GM18502 (cell line): ENCODE measurements at regions not wholly inside any gene's neighbourhood (a gene's known extent, or its start where the extent isn't known, plus 50 kb on each side); places are given as distances from the start of the nearest gene placed in this dataset.

Source experiments
- ATAC-seq: cut with Tn5 transposase; IDR thresholded peaks from one replicate; pipeline ENCODE4 v1.9.1; 2021; ENCODE audit warnings: mild to moderate bottlenecking; ENCODE audit not compliant: unreplicated experiment, poor library complexity

DNA sequence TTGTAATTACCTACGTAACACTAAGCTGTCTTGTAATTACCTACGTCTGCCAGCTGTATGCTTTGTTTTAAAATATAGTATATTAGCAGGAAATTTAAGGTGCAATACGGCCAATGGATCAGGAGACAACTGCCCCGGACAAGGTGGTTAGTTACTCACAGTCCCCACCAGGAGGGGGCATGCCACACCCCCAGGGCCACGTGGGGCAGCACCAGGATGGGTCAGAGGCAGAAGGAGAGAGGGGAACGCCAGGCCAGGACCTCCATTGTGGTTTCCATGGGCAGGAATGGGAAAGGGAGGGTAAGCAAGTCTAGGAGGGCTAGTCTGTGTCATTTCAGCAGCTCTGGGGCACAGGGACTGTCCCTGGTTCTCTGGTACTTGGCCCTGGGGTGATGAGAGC is 140.1 kb downstream of the URI1 start:
- no peak for ATAC-seq

DNA sequence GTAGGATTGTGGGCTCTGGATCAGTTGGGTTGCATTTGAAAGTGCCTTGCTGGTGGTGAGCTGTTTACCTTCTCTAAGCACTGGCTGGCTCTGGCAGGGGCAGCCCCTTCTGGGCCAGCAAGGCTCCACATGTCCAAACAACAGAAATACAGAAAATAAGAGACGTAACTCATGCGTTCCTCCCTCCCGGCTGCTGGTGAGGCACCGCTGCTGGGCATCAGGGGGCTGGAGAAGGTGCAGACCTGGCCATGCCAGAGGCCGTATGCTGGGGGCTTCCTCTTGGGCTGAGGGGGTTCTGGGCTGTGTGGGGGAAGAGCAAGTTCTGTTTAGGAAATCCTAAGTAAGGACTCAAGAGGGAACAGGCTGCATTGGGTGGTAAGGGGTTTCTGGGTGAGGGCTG is 140.6 kb downstream of the URI1 start:
- ATAC-seq = no peak

- no peak for ATAC-seq
Measured at GRCh38 chr19:30083125-30083681, 141.2 kb downstream of the URI1 start.

DNA sequence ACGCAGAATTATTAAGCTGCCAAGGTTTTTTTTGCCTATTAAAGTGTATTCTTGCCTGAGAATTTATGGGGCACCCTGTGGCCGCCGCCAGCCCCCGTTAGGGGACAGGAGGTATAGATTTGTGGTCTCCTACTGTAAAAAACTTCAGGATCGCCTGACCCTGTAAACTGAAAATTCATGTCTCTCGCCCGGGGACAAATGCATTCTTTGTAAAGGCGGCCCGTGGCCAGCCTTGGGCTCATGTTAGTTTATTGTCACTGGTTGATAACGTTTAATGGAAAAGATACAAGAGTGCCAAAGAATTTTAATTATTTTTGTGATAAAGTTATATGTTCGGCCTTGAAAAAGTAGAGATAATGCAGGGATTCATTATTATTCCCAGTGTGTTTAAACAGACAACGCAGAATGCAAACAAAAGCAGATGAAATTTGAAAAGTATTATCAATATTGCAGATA is 141.7 kb downstream of the URI1 start:
- no peak for ATAC-seq

DNA sequence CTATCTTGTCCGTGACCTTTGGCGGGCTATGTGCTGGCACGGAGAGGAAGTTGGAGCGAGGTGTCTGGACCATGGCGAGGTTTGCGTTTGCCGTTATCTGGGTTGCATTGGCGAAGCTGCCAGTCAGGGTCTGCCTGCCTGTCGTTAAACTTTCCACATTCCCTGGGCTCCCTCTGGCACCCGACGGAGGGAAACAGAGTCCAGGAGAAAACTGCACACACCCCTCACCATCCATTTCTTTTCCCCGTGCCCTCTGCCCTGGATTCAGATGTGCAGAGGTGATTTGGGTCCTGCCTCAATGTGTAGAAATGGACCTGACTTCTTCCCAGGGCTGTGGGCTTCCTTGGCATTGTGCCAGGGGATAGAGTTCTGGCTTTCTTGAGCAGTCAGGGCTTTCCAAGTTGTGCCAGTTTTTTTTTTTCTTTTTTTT is 142.4 kb downstream of the URI1 start:
- ATAC-seq = no peak

- ATAC-seq = no peak
Measured at GRCh38 chr19:30085394-30085793, 143.4 kb downstream of the URI1 start.

DNA sequence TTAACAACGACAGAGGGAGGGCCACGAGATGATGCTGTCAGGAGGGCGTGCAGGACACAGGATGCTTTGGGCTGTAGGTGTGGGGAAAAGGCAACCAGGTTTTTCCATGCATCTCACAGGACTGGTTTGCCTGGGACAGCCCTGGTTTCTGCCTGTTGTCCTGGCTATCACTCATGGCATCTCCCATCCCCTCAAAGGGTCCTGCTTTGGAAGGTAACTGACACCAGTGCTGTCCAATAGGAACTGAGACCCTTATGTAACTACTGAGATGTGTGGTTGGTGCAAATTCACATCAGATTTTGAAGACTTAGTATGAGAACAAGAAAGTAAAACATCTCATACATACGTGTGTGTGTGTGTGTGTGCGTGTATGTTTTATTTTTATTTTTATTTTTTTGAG is 144.2 kb downstream of the URI1 start:
- no peak for ATAC-seq

DNA sequence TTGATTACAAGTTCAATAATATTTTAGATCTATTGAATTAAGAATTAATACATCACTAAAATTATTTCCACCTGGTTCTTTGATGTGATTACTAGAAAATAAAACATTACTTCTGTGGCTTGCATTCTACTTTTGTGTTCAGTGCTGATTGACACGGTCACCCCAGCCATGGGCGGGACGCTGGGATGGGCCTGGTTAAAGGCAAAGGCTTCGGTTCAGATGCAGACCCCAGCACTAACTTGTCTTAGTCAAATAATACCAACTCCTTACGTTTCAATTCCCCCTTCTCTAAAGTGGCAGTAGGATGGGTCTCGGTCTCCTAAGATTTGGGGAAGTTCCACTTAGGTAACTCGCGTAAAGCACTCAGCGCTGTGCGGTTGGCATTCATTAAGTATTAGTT is 144.9 kb downstream of the URI1 start:
- ATAC-seq = no peak

- no peak for ATAC-seq
Measured at GRCh38 chr19:30087381-30088138, 145.5 kb downstream of the URI1 start.

GRCh38 chr19:30088567-30088966 is 146.5 kb downstream of the URI1 start:
- ATAC-seq = no peak

- ATAC-seq = no peak
Measured at GRCh38 chr19:30089086-30089665, 147.1 kb downstream of the URI1 start.

DNA sequence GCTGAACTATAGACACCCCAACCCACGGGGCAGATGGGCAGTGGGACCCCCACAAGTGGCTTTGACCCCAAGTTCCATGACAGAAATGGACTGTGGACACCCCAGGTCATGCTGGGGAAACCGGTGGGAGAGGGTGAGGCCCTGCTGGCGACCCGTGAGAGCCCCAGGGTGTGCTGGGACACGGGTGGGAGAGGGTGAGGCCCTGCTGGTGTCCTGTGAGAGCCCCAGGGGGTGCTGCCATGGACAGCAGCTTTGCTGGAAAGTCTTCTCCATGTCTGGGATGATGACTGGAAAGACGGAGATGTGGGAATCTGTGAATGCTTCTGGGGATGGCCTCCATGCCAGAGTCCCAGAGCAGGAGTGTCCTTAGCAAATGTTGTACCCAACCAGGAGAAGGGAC is 148.4 kb downstream of the URI1 start:
- ATAC-seq = no peak

DNA sequence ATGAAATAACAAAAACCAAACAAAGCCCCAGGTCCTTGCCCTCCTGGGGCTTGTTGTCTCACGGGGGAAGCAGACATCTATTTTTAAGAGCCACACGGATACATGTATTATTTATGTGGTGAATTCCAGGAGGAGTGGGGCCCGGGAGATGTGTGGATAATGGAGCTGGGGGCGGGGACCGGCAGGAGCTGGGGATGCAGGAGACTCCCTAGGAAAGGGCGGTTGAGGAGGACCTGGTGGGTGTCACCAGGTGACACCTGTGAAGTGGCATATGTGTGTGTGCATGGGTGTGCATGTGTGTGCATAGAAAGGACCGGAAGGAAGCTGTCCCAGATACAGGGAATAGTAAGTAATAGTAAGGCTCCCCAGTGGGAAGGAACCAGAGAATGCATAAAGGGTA is 148.9 kb downstream of the URI1 start:
- ATAC-seq = no peak

- ATAC-seq = no peak
Measured at GRCh38 chr19:30091456-30091855, 149.4 kb downstream of the URI1 start.

- ATAC-seq = no peak
Measured at GRCh38 chr19:30091856-30092255, 149.8 kb downstream of the URI1 start.

DNA sequence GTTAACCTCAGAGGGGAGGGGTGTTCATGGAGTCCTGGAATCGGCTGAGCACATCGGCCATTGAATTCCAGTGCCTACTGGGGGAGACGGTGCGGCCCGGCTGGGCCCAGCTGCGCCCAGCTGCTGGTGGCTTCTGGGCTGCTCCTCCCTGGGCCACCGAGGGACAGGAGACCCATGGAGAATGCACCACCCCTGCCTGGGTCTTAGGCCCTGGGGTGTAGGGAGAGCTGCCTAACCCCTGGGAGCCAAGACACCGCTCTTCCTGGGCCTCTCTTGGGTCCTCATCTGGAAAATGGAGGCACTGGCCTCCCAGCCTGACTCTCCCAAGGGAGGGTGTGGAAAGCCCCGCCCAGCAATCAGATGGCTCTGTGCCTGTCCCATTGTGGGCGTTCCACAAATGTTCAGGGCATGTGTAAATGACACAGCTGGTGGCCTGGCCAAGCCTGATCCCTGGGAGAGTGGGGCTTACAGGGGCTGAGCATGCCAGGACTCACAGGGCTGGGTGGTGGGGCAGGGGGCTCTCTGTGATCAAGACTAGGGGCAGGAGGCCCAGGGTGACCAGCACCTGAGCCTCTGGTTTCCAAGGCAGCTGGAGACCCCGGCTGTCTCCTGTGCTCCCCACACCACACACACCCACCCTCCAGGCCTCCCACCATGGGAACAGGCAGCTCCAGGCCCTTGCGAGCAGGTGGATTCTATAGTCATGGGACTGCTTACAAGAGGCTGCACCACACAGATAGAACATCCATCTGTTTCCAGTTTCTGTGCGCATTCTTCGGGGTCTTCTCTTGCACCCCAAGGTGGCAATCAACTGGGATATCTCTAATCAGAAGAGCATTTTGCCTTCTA is 150.9 kb downstream of the URI1 start:
- ATAC-seq = no peak

- ATAC-seq = no peak
Measured at GRCh38 chr19:30093966-30094755, 152.1 kb downstream of the URI1 start.

DNA sequence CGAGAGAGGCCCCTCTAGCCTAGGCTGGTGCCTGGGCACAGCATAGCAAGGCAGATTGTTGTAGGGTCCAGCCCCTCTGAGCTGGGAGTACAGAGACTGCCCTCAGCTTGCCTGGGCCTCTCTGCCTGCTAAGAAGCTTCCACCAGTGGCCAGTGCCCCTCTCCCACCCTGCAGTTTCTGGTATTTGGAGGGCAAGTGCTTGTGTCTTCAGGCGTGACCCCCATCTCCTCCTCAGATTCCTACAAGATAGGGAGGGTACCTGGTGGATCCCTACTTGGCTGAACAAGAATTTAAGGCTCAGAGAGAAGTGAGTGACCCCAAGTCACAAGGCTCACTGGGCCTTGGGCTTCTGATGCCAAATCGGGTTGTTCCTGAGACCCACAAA is 152.7 kb downstream of the URI1 start:
- ATAC-seq = no peak

DNA sequence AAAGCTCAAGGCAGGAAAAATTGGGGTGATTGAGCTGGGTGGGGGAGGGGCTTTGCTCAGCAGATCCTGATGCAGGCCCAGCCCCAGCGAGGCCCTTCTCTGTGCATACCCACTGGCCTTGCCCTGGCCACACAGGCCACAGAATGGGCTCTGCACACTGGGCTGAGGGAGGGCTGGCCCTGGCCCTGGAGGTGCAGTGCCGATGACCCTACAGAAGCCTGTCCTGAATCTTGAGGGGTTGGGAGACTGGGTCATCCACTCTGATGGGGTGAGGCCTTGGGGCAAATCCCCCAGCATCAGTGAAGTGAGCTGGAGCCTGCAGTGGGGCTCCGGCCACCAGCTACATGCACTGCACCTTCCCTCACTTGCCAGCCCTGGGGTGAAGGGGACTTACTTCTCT is 153.1 kb downstream of the URI1 start:
- no peak for ATAC-seq
